SK-N-SH (cell line): ENCODE measurements at regions not wholly inside any gene's neighbourhood (a gene's known extent, or its start where the extent isn't known, plus 50 kb on each side); places are given as distances from the start of the nearest gene placed in this dataset.

ENCODE experiments used
- RAD21 ChIP-seq: IDR thresholded peaks from 2 replicates; pipeline ENCODE4 v1.6.1; 2012; ENCODE audit warnings: mild to moderate bottlenecking, low read length
- TAF1 ChIP-seq: IDR thresholded peaks from 2 replicates; pipeline ENCODE4 v1.6.1; 2012; ENCODE audit warnings: low read depth, mild to moderate bottlenecking, low read length, moderate library complexity, borderline replicate concordance

DNA sequence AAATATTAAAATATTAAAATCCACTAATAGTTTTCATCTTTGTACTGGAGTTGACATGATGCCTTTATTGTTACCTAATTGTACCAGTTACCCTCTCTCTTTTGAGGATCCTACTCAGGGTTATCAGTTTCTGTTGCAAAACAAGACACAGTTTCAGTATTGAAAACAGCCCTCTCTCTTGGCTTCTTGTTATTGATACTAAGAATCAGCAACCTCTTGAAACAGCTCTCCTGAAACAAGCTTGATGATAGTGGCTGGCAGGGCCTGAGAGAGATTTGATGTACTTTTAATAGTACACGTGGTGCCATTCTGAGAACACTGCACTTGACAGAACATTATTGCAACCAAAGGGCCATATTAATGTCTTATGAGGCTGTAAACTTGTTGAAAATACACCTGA, 64.9 kb upstream of the MEI4 start:
- no peak for TF ChIP-seq RAD21
- TF ChIP-seq TAF1: no peak
